Large intestine (tissue), 3 donors: ENCODE measurements at regions not wholly inside any gene's neighbourhood (a gene's known extent, or its start where the extent isn't known, plus 50 kb on each side); places are given as distances from the start of the nearest gene placed in this dataset.

ENCODE experiments used
- DNase-seq, 2 donors: peaks; one replicate each; pipeline versions ENCODE4 v3.0.0 to v3.0.0-alpha.2; 2013
- H3K27ac ChIP-seq: one replicate; pipeline ENCODE4 v1.5.1; 2013; ENCODE audit warnings: low read length
- H3K27me3 ChIP-seq: 2 replicates; pipeline ENCODE4 v1.6.1; 2013; ENCODE audit warnings: low read length; ENCODE audit not compliant: control insufficient read depth, insufficient read depth
- H3K36me3 ChIP-seq: 2 replicates; pipeline ENCODE4 v1.6.1; 2013; ENCODE audit warnings: low read length; ENCODE audit not compliant: control insufficient read depth, insufficient read depth
- H3K4me1 ChIP-seq: one replicate; pipeline ENCODE4 v1.6.1; 2013; ENCODE audit warnings: low read length; ENCODE audit not compliant: control insufficient read depth, insufficient read depth
- H3K4me3 ChIP-seq: one replicate; pipeline ENCODE4 v1.5.1; 2013; ENCODE audit warnings: low read length
- H3K9me3 ChIP-seq: one replicate; pipeline ENCODE4 v1.6.1; 2013; ENCODE audit warnings: mild to moderate bottlenecking, low read depth, low read length, moderate library complexity; ENCODE audit not compliant: control insufficient read depth
- WGBS: methylation state at CpG from one replicate; pipeline ENCODE4 v1.1.5; 2013; ENCODE audit warnings: low lambda C conversion rate; ENCODE audit not compliant: insufficient coverage; 5-methylcytosine and 5-hydroxymethylcytosine counted together

GRCh38 chr5:155068616-155069100 lies 55.1 kb downstream of the KIF4B start:
- no peaks in the 10 kb centered on the region for H3K27me3 ChIP-seq
- H3K9me3 ChIP-seq, result no peaks in the 10 kb centered on the region
- no peak overlapping the region for H3K27ac ChIP-seq
- DNase-seq, result no peak
- WGBS, result 67% methylated on average over 1 of the region's 4 CpGs
- H3K36me3 ChIP-seq, result no peaks in the 10 kb centered on the region
- H3K4me1 ChIP-seq, result no peaks in the 10 kb centered on the region
- no peak overlapping the region for H3K4me3 ChIP-seq

- Histone ChIP-seq H3K36me3 (no peaks in the 10 kb centered on the region), H3K4me1 (no peaks in the 10 kb centered on the region), H3K27ac (no peak overlapping the region), H3K9me3 (no peaks in the 10 kb centered on the region), H3K4me3 (no peak overlapping the region), H3K27me3 (no peaks in the 10 kb centered on the region)
- no CpG with 5 or more reads among the region's 3 CpGs for WGBS
- DNase-seq, result no peak
Measured at GRCh38 chr5:155069961-155070360, 56.4 kb downstream of the KIF4B start.

- no peak overlapping the region for H3K4me3 ChIP-seq
- no peaks in the 10 kb centered on the region for H3K36me3 ChIP-seq
- DNase-seq, result no peak
- H3K4me1 ChIP-seq, result no peaks in the 10 kb centered on the region
- H3K9me3 ChIP-seq, result no peaks in the 10 kb centered on the region
- H3K27ac ChIP-seq, result no peak overlapping the region
- no peaks in the 10 kb centered on the region for H3K27me3 ChIP-seq
Measured at GRCh38 chr5:155070781-155071180, 57.2 kb downstream of the KIF4B start.

GRCh38 chr5:155076379-155076778 lies 62.8 kb downstream of the KIF4B start:
- no peak overlapping the region for H3K27ac ChIP-seq
- DNase-seq, result no peak
- no peak overlapping the region for H3K4me3 ChIP-seq
- no peaks in the 10 kb centered on the region for H3K9me3 ChIP-seq
- H3K4me1 ChIP-seq, result no peaks in the 10 kb centered on the region
- H3K27me3 ChIP-seq, result no peaks in the 10 kb centered on the region
- no CpG with 5 or more reads among the region's 5 CpGs for WGBS
- no peaks in the 10 kb centered on the region for H3K36me3 ChIP-seq

- no peak for DNase-seq
- 58% methylated on average over 3 of the region's 3 CpGs for WGBS
- H3K36me3 ChIP-seq, result no peaks in the 10 kb centered on the region
- H3K27me3 ChIP-seq, result no peaks in the 10 kb centered on the region
- H3K4me1 ChIP-seq, result no peaks in the 10 kb centered on the region
- H3K4me3 ChIP-seq, result no peak overlapping the region
- no peaks in the 10 kb centered on the region for H3K9me3 ChIP-seq
- H3K27ac ChIP-seq, result no peak overlapping the region
Measured at GRCh38 chr5:155079698-155080097, 66.1 kb downstream of the KIF4B start.

GRCh38 chr5:155080721-155081120 lies 67.2 kb downstream of the KIF4B start:
- DNase-seq, result no peak
- Histone ChIP-seq H3K9me3 (no peaks in the 10 kb centered on the region), H3K4me3 (no peak overlapping the region), H3K27me3 (no peaks in the 10 kb centered on the region), H3K4me1 (no peaks in the 10 kb centered on the region), H3K36me3 (no peaks in the 10 kb centered on the region), H3K27ac (no peak overlapping the region)
- WGBS, result no CpG with 5 or more reads among the region's 3 CpGs

- H3K4me3 ChIP-seq, result no peak overlapping the region
- no peak for DNase-seq
- H3K27ac ChIP-seq, result no peak overlapping the region
- no peaks in the 10 kb centered on the region for H3K36me3 ChIP-seq
- no CpG with 5 or more reads among the region's 3 CpGs for WGBS
- H3K4me1 ChIP-seq, result no peaks in the 10 kb centered on the region
- H3K9me3 ChIP-seq, result no peaks in the 10 kb centered on the region
- H3K27me3 ChIP-seq, result no peaks in the 10 kb centered on the region
Measured at GRCh38 chr5:155081618-155082017, 68.1 kb downstream of the KIF4B start.

- no peak overlapping the region for H3K27ac ChIP-seq
- H3K36me3 ChIP-seq, result no peaks in the 10 kb centered on the region
- H3K4me3 ChIP-seq, result no peak overlapping the region
- WGBS, result 94% methylated on average over 3 of the region's 4 CpGs
- no peaks in the 10 kb centered on the region for H3K4me1 ChIP-seq
- H3K27me3 ChIP-seq, result no peaks in the 10 kb centered on the region
- no peaks in the 10 kb centered on the region for H3K9me3 ChIP-seq
- DNase-seq, result no peak
Measured at GRCh38 chr5:155082401-155082800, 68.8 kb downstream of the KIF4B start.

GRCh38 chr5:155085282-155085989 lies 71.9 kb downstream of the KIF4B start:
- no CpG with 5 or more reads among the region's 4 CpGs for WGBS
- no peak overlapping the region for H3K27ac ChIP-seq
- H3K27me3 ChIP-seq, result no peaks in the 10 kb centered on the region
- no peak for DNase-seq
- H3K4me1 ChIP-seq, result no peaks in the 10 kb centered on the region
- no peaks in the 10 kb centered on the region for H3K9me3 ChIP-seq
- no peak overlapping the region for H3K4me3 ChIP-seq
- H3K36me3 ChIP-seq, result no peaks in the 10 kb centered on the region

GRCh38 chr5:155087036-155087435 lies 73.5 kb downstream of the KIF4B start:
- no peak for DNase-seq
- Histone ChIP-seq H3K9me3 (no peaks in the 10 kb centered on the region), H3K27me3 (no peaks in the 10 kb centered on the region), H3K4me1 (no peaks in the 10 kb centered on the region), H3K36me3 (no peaks in the 10 kb centered on the region), H3K4me3 (no peak overlapping the region), H3K27ac (no peak overlapping the region)
- WGBS, result no CpG with 5 or more reads among the region's 4 CpGs

GRCh38 chr5:155088811-155089210 lies 75.3 kb downstream of the KIF4B start:
- 80% methylated on average over 1 of the region's 2 CpGs for WGBS
- H3K27ac ChIP-seq, result no peak overlapping the region
- H3K4me1 ChIP-seq, result no peaks in the 10 kb centered on the region
- H3K9me3 ChIP-seq, result no peaks in the 10 kb centered on the region
- no peaks in the 10 kb centered on the region for H3K27me3 ChIP-seq
- H3K36me3 ChIP-seq, result no peaks in the 10 kb centered on the region
- no peak for DNase-seq
- H3K4me3 ChIP-seq, result no peak overlapping the region
